Upper lobe of left lung (tissue), 6 donors: ENCODE measurements at regions not wholly inside any gene's neighbourhood (a gene's known extent, or its start where the extent isn't known, plus 50 kb on each side); places are given as distances from the start of the nearest gene placed in this dataset.

Source experiments
- ATAC-seq, 2 donors: fragments of 200-7000 bp; cut with Tn5 transposase; one replicate each; pipeline ENCODE4 v1.9.1; 2022; ENCODE audit warnings: mild to moderate bottlenecking in 2 of 2, moderate library complexity in 2 of 2; ENCODE audit not compliant: low FRiP score in 2 of 2
- DNase-seq, 2 donors: peaks; one replicate each; pipeline ENCODE4 v3.0.0-alpha.2; 2019 to 2020
- H3K27ac ChIP-seq, 4 donors: fragments of 200-600 bp; sonication (generic); one replicate each; pipeline ENCODE4 v1.5.1; 2016 to 2019
- H3K27me3 ChIP-seq, 4 donors: fragments of 200-600 bp; sonication (generic); one replicate each; pipeline ENCODE4 v1.5.1; 2017 to 2019
- H3K36me3 ChIP-seq, 4 donors: fragments of 200-600 bp; sonication (generic); one replicate each; pipeline ENCODE4 v1.5.1; 2016 to 2019
- H3K4me1 ChIP-seq, 4 donors: fragments of 200-600 bp; sonication (generic); one replicate each; pipeline ENCODE4 v1.5.1; 2018 to 2019
- H3K4me3 ChIP-seq, 4 donors: fragments of 200-600 bp; sonication (generic); one replicate each; pipeline ENCODE4 v1.5.1; 2017 to 2019; ENCODE audit warnings: mild to moderate bottlenecking in 2 of 4, moderate library complexity in 1 of 4
- H3K9me3 ChIP-seq, 4 donors: fragments of 200-600 bp; sonication (generic); one replicate each; pipeline ENCODE4 v1.5.1; 2018 to 2019
- CTCF ChIP-seq, 6 experiments: fragments of 450-650 bp in 4 of 6; fragments of 200-600 bp in 2 of 6; sonication (generic) in 2 of 6; IDR thresholded peaks; one replicate each; pipeline ENCODE4 v1.5.1; 2016 to 2019; ENCODE audit warnings: antibody characterized with exemption in 6 of 6
- EP300 ChIP-seq, 4 donors: sonication (generic); formaldehyde crosslinking; IDR thresholded peaks; one replicate each; pipeline ENCODE4 v1.5.1; 2017; ENCODE audit warnings: antibody characterized with exemption in 4 of 4, control low read depth in 2 of 4
- POLR2A ChIP-seq, 4 donors: fragments of 450-650 bp; IDR thresholded peaks; one replicate each; pipeline ENCODE4 v1.5.1; 2016 to 2017; ENCODE audit warnings: antibody characterized with exemption in 4 of 4, mild to moderate bottlenecking in 2 of 4
- POLR2AphosphoS5 ChIP-seq, 2 donors: sonication (generic); formaldehyde crosslinking; IDR thresholded peaks; one replicate each; pipeline ENCODE4 v1.5.1; 2017; ENCODE audit warnings: antibody characterized with exemption in 2 of 2
- WGBS, 2 donors: methylation state at CpG; one replicate each; pipeline ENCODE4 v1.1.5; 2017 to 2018; 5-methylcytosine and 5-hydroxymethylcytosine counted together
- donor health status: DM: no; HTN: no; CAD: no; lungs with moderate emphysema.
- donor health status: DM: no; HTN: yes; CAD: no; lungs with severe emphysema.

- Histone ChIP-seq H3K27ac (no peak overlapping the region), H3K4me1 (peaks cover 0 to 8% (median 5%) of the 10 kb centered on the region in 4 donors), H3K9me3 (no peaks in the 10 kb centered on the region), H3K36me3 (no peaks in the 10 kb centered on the region), H3K27me3 (no peaks in the 10 kb centered on the region), H3K4me3 (no peak overlapping the region)
- WGBS, 2 donors = 46 to 55% methylated on average over 9 of the region's 9 CpGs
- DNase-seq = no peak
- no peak for TF ChIP-seq POLR2AphosphoS5 (IDR thresholded peaks at IDR 0.05)
- TF ChIP-seq CTCF (IDR thresholded peaks at IDR 0.05) = no peak
- no peak for TF ChIP-seq EP300 (IDR thresholded peaks at IDR 0.05)
- no peak for TF ChIP-seq POLR2A (IDR thresholded peaks at IDR 0.05)
- ATAC-seq = peak in 1 of 2 donors; percentile 63
Measured at GRCh38 chr13:109667807-109668291, 118.5 kb downstream of the IRS2 start.

GRCh38 chr13:109667056-109667455, 119.3 kb downstream of the IRS2 start:
- no peak overlapping the region for H3K4me3 ChIP-seq
- H3K27me3 ChIP-seq = no peaks in the 10 kb centered on the region
- DNase-seq (no peak), ATAC-seq (no peak)
- 41 to 47% methylated on average over 13 of the region's 13 CpGs for WGBS, 2 donors
- TF ChIP-seq POLR2AphosphoS5 (IDR thresholded peaks at IDR 0.05) (no peak), POLR2A (IDR thresholded peaks at IDR 0.05) (no peak), CTCF (IDR thresholded peaks at IDR 0.05) (no peak), EP300 (IDR thresholded peaks at IDR 0.05) (no peak)
- no peaks in the 10 kb centered on the region for H3K36me3 ChIP-seq
- no peak overlapping the region for H3K27ac ChIP-seq
- H3K9me3 ChIP-seq = no peaks in the 10 kb centered on the region
- peaks cover 0 to 8% (median 5%) of the 10 kb centered on the region in 4 donors for H3K4me1 ChIP-seq

GRCh38 chr13:109666656-109667055, 119.7 kb downstream of the IRS2 start:
- 58 to 69% methylated on average over 7 to 8 of the region's 8 CpGs for WGBS, 2 donors
- Histone ChIP-seq H3K4me3 (no peak overlapping the region), H3K36me3 (no peaks in the 10 kb centered on the region), H3K27me3 (no peaks in the 10 kb centered on the region), H3K4me1 (peaks cover 0 to 8% (median 5%) of the 10 kb centered on the region in 4 donors), H3K9me3 (no peaks in the 10 kb centered on the region), H3K27ac (no peak overlapping the region)
- no peak for TF ChIP-seq POLR2A (IDR thresholded peaks at IDR 0.05)
- TF ChIP-seq POLR2AphosphoS5 (IDR thresholded peaks at IDR 0.05) = no peak
- TF ChIP-seq CTCF (IDR thresholded peaks at IDR 0.05) = no peak
- no peak for TF ChIP-seq EP300 (IDR thresholded peaks at IDR 0.05)
- ATAC-seq (no peak), DNase-seq (no peak)

GRCh38 chr13:109665781-109666249, 120.6 kb downstream of the IRS2 start:
- Histone ChIP-seq H3K27ac (no peak overlapping the region), H3K36me3 (no peaks in the 10 kb centered on the region), H3K4me3 (no peak overlapping the region), H3K9me3 (no peaks in the 10 kb centered on the region), H3K4me1 (peaks cover 0 to 8% (median 5%) of the 10 kb centered on the region in 4 donors), H3K27me3 (no peaks in the 10 kb centered on the region)
- DNase-seq = no peak
- 85 to 95% methylated on average over 3 to 15 of the region's 15 CpGs for WGBS, 2 donors
- TF ChIP-seq EP300 (IDR thresholded peaks at IDR 0.05) (no peak), POLR2A (IDR thresholded peaks at IDR 0.05) (no peak), CTCF (IDR thresholded peaks at IDR 0.05) (no peak), POLR2AphosphoS5 (IDR thresholded peaks at IDR 0.05) (no peak)
- no peak for ATAC-seq

GRCh38 chr13:109665240-109665639, 121.1 kb downstream of the IRS2 start:
- Histone ChIP-seq H3K4me3 (no peak overlapping the region), H3K4me1 (peaks cover 0 to 8% (median 5%) of the 10 kb centered on the region in 4 donors), H3K36me3 (no peaks in the 10 kb centered on the region), H3K27me3 (no peaks in the 10 kb centered on the region), H3K9me3 (no peaks in the 10 kb centered on the region), H3K27ac (no peak overlapping the region)
- TF ChIP-seq CTCF (IDR thresholded peaks at IDR 0.05) (no peak), EP300 (IDR thresholded peaks at IDR 0.05) (no peak), POLR2A (IDR thresholded peaks at IDR 0.05) (no peak), POLR2AphosphoS5 (IDR thresholded peaks at IDR 0.05) (no peak)
- no peak for ATAC-seq
- WGBS, 2 donors = 87 to 89% methylated on average over 8 of the region's 8 CpGs
- no peak for DNase-seq
